WTC11 (cell line): ENCODE measurements at regions not wholly inside any gene's neighbourhood (a gene's known extent, or its start where the extent isn't known, plus 50 kb on each side); places are given as distances from the start of the nearest gene placed in this dataset.

Source experiments
- ATAC-seq: fragments of 200-7000 bp; cut with Tn5 transposase; 2 replicates; pipeline ENCODE4 v1.10.0; 2021; ENCODE audit warnings: mild to moderate bottlenecking, moderate library complexity
- CTCF ChIA-PET: fragments of 300-600 bp; sonication (Branson Sonifier 250); formaldehyde crosslinking; loops from one replicate; lab custom pipeline; 2021; ENCODE audit warnings: antibody characterized with exemption; lab: Charles Lee
- POLR2A ChIA-PET: fragments of 350-600 bp; sonication (Branson Sonifier 250); formaldehyde crosslinking; loops from one replicate; lab custom pipeline; 2021; ENCODE audit warnings: antibody characterized with exemption; lab: Charles Lee
- DNase-seq: peaks from one replicate; pipeline ENCODE4 v3.0.0; 2021; ENCODE audit warnings: low spot score
- H3K27ac Mint-ChIP-seq: 2 replicates; pipeline ENCODE4 v1.8.0; 2021; ENCODE audit warnings: mixed read lengths
- H3K27me3 Mint-ChIP-seq: 2 replicates; pipeline ENCODE4 v1.8.0; 2021; ENCODE audit warnings: low read depth, mild to moderate bottlenecking, moderate library complexity, mixed read lengths
- H3K36me3 Mint-ChIP-seq: 2 replicates; pipeline ENCODE4 v1.8.0; 2021; ENCODE audit warnings: mixed read lengths
- H3K4me1 Mint-ChIP-seq: 2 replicates; pipeline ENCODE4 v1.8.0; 2022; ENCODE audit warnings: mixed read lengths
- H3K4me3 Mint-ChIP-seq: 2 replicates; pipeline ENCODE4 v1.8.0; 2021; ENCODE audit warnings: mild to moderate bottlenecking, moderate library complexity, mixed read lengths
- H3K9me3 Mint-ChIP-seq: 2 replicates; pipeline ENCODE4 v1.8.0; 2021; ENCODE audit warnings: mixed read lengths
- ATF1 ChIP-seq: sonication (generic); formaldehyde crosslinking; IDR thresholded peaks from 2 replicates; pipeline ENCODE4 v1.8.1; 2023; ENCODE audit warnings: mild to moderate bottlenecking, moderate library complexity, missing genetic modification reagents
- JUN ChIP-seq: sonication (generic); formaldehyde crosslinking; IDR thresholded peaks from 2 replicates; pipeline ENCODE4 v1.8.0; 2023; ENCODE audit warnings: mild to moderate bottlenecking, missing genetic modification reagents
- NR2C2 ChIP-seq: sonication (generic); formaldehyde crosslinking; IDR thresholded peaks from 2 replicates; pipeline ENCODE4 v1.8.0; 2022; ENCODE audit warnings: mild to moderate bottlenecking, missing genetic modification reagents
- TCF7 ChIP-seq: sonication (generic); formaldehyde crosslinking; IDR thresholded peaks from 2 replicates; pipeline ENCODE4 v1.8.0; 2022; ENCODE audit warnings: mild to moderate bottlenecking, low read depth, missing genetic modification reagents, moderate library complexity
- TEAD1 ChIP-seq: sonication (generic); formaldehyde crosslinking; IDR thresholded peaks from 2 replicates; pipeline ENCODE4 v1.8.0; 2022; ENCODE audit warnings: mild to moderate bottlenecking, missing genetic modification reagents
- ZNF232 ChIP-seq: sonication (generic); formaldehyde crosslinking; IDR thresholded peaks from 2 replicates; pipeline ENCODE4 v1.8.0; 2022; ENCODE audit warnings: mild to moderate bottlenecking, missing genetic modification reagents
- ZNF671 ChIP-seq: fragments of 250-450 bp; sonication (Bioruptor Pico); IDR thresholded peaks from 2 replicates; pipeline ENCODE4 v1.8.0; 2021; ENCODE audit warnings: mild to moderate bottlenecking
- TF ChIP-seq, protein P1 (sequence below): sonication (generic); formaldehyde crosslinking; IDR thresholded peaks from 2 replicates; pipeline ENCODE4 v1.8.0; 2022; ENCODE audit warnings: mild to moderate bottlenecking, missing genetic modification reagents
- TF ChIP-seq, protein P2 (sequence below): sonication (generic); formaldehyde crosslinking; IDR thresholded peaks from 2 replicates; pipeline ENCODE4 v1.8.1; 2022; ENCODE audit warnings: low read depth, missing genetic modification reagents, borderline replicate concordance
- TF ChIP-seq, protein P3 (sequence below): fragments of 250-450 bp; sonication (Bioruptor Pico); IDR thresholded peaks from 2 replicates; pipeline ENCODE4 v1.9.0; 2021; ENCODE audit warnings: mild to moderate bottlenecking
- TF ChIP-seq, protein P4 (sequence below): sonication (generic); formaldehyde crosslinking; IDR thresholded peaks from 2 replicates; pipeline ENCODE4 v1.8.1; 2023; ENCODE audit warnings: mild to moderate bottlenecking, missing genetic modification reagents, borderline replicate concordance
- TF ChIP-seq, protein P5 (sequence below): sonication (generic); formaldehyde crosslinking; IDR thresholded peaks from 2 replicates; pipeline ENCODE4 v1.8.0; 2023; ENCODE audit warnings: mild to moderate bottlenecking, missing genetic modification reagents
- TF ChIP-seq, protein P6 (sequence below): sonication (generic); formaldehyde crosslinking; IDR thresholded peaks from 2 replicates; pipeline ENCODE4 v1.8.0; 2023; ENCODE audit warnings: missing genetic modification reagents, mild to moderate bottlenecking, borderline replicate concordance

DNA sequence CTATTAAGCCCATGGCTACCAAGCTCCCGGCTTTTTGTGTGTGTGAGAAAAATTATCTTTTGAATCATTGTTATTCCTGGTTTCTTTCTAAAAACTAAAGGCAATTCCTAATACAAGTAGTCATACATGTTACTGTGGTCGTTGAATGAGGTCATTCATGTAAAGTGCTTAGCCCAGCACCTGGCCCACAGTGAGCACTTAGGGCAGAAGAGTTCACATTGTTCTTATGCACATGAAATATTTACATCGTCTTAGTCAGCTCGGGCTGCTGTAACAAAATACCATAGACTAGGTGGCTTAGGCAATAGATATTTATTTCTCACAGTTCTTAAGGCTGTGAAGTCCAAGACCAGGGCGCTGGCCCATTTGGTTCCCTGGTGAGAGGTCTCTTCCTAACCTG lies 216.1 kb downstream of the SHQ1 start:
- H3K27ac Mint-ChIP-seq: no peak overlapping the region
- peaks cover 19% of the 10 kb centered on the region for H3K4me1 Mint-ChIP-seq
- POLR2A ChIA-PET: no interaction called here
- peaks cover 15% of the 10 kb centered on the region for H3K9me3 Mint-ChIP-seq
- no peak for ATAC-seq
- TF ChIP-seq, protein P1, sequence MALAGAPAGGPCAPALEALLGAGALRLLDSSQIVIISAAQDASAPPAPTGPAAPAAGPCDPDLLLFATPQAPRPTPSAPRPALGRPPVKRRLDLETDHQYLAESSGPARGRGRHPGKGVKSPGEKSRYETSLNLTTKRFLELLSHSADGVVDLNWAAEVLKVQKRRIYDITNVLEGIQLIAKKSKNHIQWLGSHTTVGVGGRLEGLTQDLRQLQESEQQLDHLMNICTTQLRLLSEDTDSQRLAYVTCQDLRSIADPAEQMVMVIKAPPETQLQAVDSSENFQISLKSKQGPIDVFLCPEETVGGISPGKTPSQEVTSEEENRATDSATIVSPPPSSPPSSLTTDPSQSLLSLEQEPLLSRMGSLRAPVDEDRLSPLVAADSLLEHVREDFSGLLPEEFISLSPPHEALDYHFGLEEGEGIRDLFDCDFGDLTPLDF (CRISPR knock-in tag): no peak
- TF ChIP-seq TEAD1 (CRISPR knock-in tag): no peak
- TF ChIP-seq JUN (CRISPR knock-in tag): no peak
- TF ChIP-seq, protein P2, sequence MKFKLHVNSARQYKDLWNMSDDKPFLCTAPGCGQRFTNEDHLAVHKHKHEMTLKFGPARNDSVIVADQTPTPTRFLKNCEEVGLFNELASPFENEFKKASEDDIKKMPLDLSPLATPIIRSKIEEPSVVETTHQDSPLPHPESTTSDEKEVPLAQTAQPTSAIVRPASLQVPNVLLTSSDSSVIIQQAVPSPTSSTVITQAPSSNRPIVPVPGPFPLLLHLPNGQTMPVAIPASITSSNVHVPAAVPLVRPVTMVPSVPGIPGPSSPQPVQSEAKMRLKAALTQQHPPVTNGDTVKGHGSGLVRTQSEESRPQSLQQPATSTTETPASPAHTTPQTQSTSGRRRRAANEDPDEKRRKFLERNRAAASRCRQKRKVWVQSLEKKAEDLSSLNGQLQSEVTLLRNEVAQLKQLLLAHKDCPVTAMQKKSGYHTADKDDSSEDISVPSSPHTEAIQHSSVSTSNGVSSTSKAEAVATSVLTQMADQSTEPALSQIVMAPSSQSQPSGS: no peak
- TF ChIP-seq, protein P3, sequence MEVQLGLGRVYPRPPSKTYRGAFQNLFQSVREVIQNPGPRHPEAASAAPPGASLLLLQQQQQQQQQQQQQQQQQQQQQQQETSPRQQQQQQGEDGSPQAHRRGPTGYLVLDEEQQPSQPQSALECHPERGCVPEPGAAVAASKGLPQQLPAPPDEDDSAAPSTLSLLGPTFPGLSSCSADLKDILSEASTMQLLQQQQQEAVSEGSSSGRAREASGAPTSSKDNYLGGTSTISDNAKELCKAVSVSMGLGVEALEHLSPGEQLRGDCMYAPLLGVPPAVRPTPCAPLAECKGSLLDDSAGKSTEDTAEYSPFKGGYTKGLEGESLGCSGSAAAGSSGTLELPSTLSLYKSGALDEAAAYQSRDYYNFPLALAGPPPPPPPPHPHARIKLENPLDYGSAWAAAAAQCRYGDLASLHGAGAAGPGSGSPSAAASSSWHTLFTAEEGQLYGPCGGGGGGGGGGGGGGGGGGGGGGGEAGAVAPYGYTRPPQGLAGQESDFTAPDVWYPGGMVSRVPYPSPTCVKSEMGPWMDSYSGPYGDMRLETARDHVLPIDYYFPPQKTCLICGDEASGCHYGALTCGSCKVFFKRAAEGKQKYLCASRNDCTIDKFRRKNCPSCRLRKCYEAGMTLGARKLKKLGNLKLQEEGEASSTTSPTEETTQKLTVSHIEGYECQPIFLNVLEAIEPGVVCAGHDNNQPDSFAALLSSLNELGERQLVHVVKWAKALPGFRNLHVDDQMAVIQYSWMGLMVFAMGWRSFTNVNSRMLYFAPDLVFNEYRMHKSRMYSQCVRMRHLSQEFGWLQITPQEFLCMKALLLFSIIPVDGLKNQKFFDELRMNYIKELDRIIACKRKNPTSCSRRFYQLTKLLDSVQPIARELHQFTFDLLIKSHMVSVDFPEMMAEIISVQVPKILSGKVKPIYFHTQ: no peak
- TF ChIP-seq, protein P4, sequence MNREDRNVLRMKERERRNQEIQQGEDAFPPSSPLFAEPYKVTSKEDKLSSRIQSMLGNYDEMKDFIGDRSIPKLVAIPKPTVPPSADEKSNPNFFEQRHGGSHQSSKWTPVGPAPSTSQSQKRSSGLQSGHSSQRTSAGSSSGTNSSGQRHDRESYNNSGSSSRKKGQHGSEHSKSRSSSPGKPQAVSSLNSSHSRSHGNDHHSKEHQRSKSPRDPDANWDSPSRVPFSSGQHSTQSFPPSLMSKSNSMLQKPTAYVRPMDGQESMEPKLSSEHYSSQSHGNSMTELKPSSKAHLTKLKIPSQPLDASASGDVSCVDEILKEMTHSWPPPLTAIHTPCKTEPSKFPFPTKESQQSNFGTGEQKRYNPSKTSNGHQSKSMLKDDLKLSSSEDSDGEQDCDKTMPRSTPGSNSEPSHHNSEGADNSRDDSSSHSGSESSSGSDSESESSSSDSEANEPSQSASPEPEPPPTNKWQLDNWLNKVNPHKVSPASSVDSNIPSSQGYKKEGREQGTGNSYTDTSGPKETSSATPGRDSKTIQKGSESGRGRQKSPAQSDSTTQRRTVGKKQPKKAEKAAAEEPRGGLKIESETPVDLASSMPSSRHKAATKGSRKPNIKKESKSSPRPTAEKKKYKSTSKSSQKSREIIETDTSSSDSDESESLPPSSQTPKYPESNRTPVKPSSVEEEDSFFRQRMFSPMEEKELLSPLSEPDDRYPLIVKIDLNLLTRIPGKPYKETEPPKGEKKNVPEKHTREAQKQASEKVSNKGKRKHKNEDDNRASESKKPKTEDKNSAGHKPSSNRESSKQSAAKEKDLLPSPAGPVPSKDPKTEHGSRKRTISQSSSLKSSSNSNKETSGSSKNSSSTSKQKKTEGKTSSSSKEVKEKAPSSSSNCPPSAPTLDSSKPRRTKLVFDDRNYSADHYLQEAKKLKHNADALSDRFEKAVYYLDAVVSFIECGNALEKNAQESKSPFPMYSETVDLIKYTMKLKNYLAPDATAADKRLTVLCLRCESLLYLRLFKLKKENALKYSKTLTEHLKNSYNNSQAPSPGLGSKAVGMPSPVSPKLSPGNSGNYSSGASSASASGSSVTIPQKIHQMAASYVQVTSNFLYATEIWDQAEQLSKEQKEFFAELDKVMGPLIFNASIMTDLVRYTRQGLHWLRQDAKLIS: no peak
- no peak for TF ChIP-seq TCF7 (CRISPR knock-in tag)
- no peak for TF ChIP-seq ATF1
- H3K4me3 Mint-ChIP-seq: no peak overlapping the region
- no peak for DNase-seq
- H3K27me3 Mint-ChIP-seq: no peaks in the 10 kb centered on the region; the same call in 1 of the 2 replicates
- peaks cover 11% of the 10 kb centered on the region; the same call in 1 of the 2 replicates for H3K36me3 Mint-ChIP-seq
- CTCF ChIA-PET: no interaction called here

DNA sequence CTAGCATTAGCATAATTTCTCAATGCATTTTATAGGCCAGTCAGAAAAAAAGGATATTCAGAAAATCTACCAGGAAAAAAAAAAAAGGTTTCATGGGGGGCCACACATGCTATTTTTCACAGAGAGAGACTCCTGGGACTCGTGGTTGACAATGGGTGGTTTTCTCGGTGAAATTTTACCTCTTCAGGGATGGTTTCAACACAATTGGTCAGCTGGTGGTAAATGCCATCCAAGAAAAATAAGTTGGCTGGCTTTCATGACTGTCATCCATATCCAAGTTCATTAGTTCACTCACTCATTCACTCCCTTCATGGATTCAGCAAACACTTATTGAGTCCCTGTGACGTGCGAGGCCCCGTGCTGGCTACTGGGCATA lies 217.3 kb downstream of the SHQ1 start:
- ATAC-seq: no peak
- DNase-seq: no peak
- H3K4me3 Mint-ChIP-seq: no peak overlapping the region
- H3K27ac Mint-ChIP-seq: no peak overlapping the region
- ChIA-PET POLR2A (no interaction called here), CTCF (no interaction called here)
- H3K4me1 Mint-ChIP-seq: peaks cover 19% of the 10 kb centered on the region
- H3K36me3 Mint-ChIP-seq: peaks cover 11% of the 10 kb centered on the region; the same call in 1 of the 2 replicates
- H3K9me3 Mint-ChIP-seq: peaks cover 15% of the 10 kb centered on the region
- no peaks in the 10 kb centered on the region; the same call in 1 of the 2 replicates for H3K27me3 Mint-ChIP-seq
- no peak for TF ChIP-seq NR2C2
- TF ChIP-seq, protein P5, sequence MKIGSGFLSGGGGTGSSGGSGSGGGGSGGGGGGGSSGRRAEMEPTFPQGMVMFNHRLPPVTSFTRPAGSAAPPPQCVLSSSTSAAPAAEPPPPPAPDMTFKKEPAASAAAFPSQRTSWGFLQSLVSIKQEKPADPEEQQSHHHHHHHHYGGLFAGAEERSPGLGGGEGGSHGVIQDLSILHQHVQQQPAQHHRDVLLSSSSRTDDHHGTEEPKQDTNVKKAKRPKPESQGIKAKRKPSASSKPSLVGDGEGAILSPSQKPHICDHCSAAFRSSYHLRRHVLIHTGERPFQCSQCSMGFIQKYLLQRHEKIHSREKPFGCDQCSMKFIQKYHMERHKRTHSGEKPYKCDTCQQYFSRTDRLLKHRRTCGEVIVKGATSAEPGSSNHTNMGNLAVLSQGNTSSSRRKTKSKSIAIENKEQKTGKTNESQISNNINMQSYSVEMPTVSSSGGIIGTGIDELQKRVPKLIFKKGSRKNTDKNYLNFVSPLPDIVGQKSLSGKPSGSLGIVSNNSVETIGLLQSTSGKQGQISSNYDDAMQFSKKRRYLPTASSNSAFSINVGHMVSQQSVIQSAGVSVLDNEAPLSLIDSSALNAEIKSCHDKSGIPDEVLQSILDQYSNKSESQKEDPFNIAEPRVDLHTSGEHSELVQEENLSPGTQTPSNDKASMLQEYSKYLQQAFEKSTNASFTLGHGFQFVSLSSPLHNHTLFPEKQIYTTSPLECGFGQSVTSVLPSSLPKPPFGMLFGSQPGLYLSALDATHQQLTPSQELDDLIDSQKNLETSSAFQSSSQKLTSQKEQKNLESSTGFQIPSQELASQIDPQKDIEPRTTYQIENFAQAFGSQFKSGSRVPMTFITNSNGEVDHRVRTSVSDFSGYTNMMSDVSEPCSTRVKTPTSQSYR (CRISPR knock-in tag): no peak
- TF ChIP-seq, protein P6, sequence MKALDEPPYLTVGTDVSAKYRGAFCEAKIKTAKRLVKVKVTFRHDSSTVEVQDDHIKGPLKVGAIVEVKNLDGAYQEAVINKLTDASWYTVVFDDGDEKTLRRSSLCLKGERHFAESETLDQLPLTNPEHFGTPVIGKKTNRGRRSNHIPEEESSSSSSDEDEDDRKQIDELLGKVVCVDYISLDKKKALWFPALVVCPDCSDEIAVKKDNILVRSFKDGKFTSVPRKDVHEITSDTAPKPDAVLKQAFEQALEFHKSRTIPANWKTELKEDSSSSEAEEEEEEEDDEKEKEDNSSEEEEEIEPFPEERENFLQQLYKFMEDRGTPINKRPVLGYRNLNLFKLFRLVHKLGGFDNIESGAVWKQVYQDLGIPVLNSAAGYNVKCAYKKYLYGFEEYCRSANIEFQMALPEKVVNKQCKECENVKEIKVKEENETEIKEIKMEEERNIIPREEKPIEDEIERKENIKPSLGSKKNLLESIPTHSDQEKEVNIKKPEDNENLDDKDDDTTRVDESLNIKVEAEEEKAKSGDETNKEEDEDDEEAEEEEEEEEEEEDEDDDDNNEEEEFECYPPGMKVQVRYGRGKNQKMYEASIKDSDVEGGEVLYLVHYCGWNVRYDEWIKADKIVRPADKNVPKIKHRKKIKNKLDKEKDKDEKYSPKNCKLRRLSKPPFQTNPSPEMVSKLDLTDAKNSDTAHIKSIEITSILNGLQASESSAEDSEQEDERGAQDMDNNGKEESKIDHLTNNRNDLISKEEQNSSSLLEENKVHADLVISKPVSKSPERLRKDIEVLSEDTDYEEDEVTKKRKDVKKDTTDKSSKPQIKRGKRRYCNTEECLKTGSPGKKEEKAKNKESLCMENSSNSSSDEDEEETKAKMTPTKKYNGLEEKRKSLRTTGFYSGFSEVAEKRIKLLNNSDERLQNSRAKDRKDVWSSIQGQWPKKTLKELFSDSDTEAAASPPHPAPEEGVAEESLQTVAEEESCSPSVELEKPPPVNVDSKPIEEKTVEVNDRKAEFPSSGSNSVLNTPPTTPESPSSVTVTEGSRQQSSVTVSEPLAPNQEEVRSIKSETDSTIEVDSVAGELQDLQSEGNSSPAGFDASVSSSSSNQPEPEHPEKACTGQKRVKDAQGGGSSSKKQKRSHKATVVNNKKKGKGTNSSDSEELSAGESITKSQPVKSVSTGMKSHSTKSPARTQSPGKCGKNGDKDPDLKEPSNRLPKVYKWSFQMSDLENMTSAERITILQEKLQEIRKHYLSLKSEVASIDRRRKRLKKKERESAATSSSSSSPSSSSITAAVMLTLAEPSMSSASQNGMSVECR (CRISPR knock-in tag): no peak
- no peak for TF ChIP-seq ZNF671 (CRISPR knock-in tag)
- no peak for TF ChIP-seq ZNF232 (CRISPR knock-in tag)
- TF ChIP-seq, protein P2: no peak
